Loucy (cell line): ENCODE measurements at regions not wholly inside any gene's neighbourhood (a gene's known extent, or its start where the extent isn't known, plus 50 kb on each side); places are given as distances from the start of the nearest gene placed in this dataset.

ENCODE experiments used
- EZH2phosphoT487 ChIP-seq: fragments of 200-600 bp; IDR thresholded peaks from 2 replicates; pipeline ENCODE4 v1.6.1; 2018; ENCODE audit warnings: antibody characterized with exemption, mild to moderate bottlenecking, moderate library complexity, borderline replicate concordance
- TF ChIP-seq, protein P1 (sequence below): fragments of 200-600 bp; sonication (generic); conservative IDR thresholded peaks from 2 replicates; pipeline ENCODE4 v1.5.1; 2014; ENCODE audit warnings: mild to moderate bottlenecking, antibody characterized with exemption, low read length

DNA sequence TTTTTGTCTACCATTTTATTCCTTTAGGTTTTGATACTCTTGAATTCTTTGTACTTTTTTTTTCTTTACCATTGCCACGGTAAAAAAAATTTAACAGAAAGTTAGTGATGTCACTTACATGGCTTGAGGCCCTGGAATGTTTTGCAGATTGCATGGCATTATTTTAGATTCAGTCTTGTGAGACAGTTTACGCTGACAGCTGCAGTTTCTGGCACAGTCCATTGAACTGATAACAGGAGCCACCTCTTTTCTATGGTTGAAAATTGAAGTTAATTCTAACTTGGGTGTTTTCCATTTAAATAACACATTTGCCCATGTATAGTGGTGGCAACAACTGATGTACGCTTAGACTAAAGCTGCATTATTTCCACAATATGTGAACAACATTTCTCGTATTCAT, 1028.5 kb downstream of the CDH18 start:
- TF ChIP-seq, protein P1, sequence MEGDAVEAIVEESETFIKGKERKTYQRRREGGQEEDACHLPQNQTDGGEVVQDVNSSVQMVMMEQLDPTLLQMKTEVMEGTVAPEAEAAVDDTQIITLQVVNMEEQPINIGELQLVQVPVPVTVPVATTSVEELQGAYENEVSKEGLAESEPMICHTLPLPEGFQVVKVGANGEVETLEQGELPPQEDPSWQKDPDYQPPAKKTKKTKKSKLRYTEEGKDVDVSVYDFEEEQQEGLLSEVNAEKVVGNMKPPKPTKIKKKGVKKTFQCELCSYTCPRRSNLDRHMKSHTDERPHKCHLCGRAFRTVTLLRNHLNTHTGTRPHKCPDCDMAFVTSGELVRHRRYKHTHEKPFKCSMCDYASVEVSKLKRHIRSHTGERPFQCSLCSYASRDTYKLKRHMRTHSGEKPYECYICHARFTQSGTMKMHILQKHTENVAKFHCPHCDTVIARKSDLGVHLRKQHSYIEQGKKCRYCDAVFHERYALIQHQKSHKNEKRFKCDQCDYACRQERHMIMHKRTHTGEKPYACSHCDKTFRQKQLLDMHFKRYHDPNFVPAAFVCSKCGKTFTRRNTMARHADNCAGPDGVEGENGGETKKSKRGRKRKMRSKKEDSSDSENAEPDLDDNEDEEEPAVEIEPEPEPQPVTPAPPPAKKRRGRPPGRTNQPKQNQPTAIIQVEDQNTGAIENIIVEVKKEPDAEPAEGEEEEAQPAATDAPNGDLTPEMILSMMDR: no peak
- no peak for TF ChIP-seq EZH2phosphoT487
